Adrenal gland (tissue), 5 donors: ENCODE measurements at regions not wholly inside any gene's neighbourhood (a gene's known extent, or its start where the extent isn't known, plus 50 kb on each side); places are given as distances from the start of the nearest gene placed in this dataset.

Experiments
- CTCF ChIP-seq, 6 experiments: fragments of 450-650 bp in 4 of 6; fragments of 200-600 bp in 2 of 6; sonication (generic) in 1 of 6; IDR thresholded peaks; 1 replicate in 5 of 6; 2 replicates in 1 of 6; pipeline versions ENCODE4 v1.5.1 to v1.8.0; 2016 to 2021; ENCODE audit warnings: antibody characterized with exemption in 6 of 6, mild to moderate bottlenecking in 2 of 6, moderate library complexity in 1 of 6
- POLR2A ChIP-seq, 2 donors: fragments of 450-650 bp; IDR thresholded peaks; one replicate each; pipeline ENCODE4 v1.6.1; 2017; ENCODE audit warnings: antibody characterized with exemption in 2 of 2, mild to moderate bottlenecking in 2 of 2, moderate library complexity in 1 of 2
- donor health status: DM: no; HTN: no; CAD: no.

GRCh38 chr6:14996892-14997291 is 249.0 kb upstream of the JARID2 start:
- TF ChIP-seq POLR2A (IDR thresholded peaks at IDR 0.05) (no peak), CTCF (IDR thresholded peaks at IDR 0.05) (no peak)
